ENCODE measurements at regions not wholly inside any gene's neighbourhood (a gene's known extent, or its start where the extent isn't known, plus 50 kb on each side); places are given as distances from the start of the nearest gene placed in this dataset.
A peak's percentile ranks its signal among the peaks of the same experiment; 100 is the strongest.

- intact Hi-C loops (cut with micrococcal nuclease; ENCODE audit: unreplicated experiment), result loop anchor here (5.0 kb wide), 1 partner anchor 43 kb away; no protein-coding TSS in a partner anchor
These were observed 138.5 kb upstream of the TAF11L2 start for GRCh38 chr5:17359451-17360011.

GRCh38 chr5:17360879-17361278 is 137.2 kb upstream of the TAF11L2 start:
- intact Hi-C loops (cut with micrococcal nuclease; ENCODE audit: unreplicated experiment), result loop anchor here (5.0 kb wide), 1 partner anchor 41 kb away; no protein-coding TSS in a partner anchor
- H3K4me1 ChIP-seq, result peaks cover 15% of the 10 kb centered on the region
- Mint-ChIP-seq H3K4me1 (ENCODE audit: low read depth, unreplicated experiment) (peaks cover 28% of the 10 kb centered on the region), H3K36me3 (ENCODE audit: insufficient read depth, unreplicated experiment) (peaks cover 4% of the 10 kb centered on the region), H3K27me3 (ENCODE audit: insufficient read depth, unreplicated experiment) (no peaks in the 10 kb centered on the region), H3K27ac (ENCODE audit: unreplicated experiment) (no peak overlapping the region), H3K4me3 (ENCODE audit: unreplicated experiment) (no peak overlapping the region), H3K9me3 (ENCODE audit: unreplicated experiment) (peaks cover 10% of the 10 kb centered on the region)
- H3K27me3 ChIP-seq (replicated peaks; ENCODE audit: control insufficient read depth, insufficient read depth, low read length), result no peaks in the 10 kb centered on the region
- POLR2A ChIA-PET, result no interaction called here
- no peak for TF ChIP-seq CTCF (IDR thresholded peaks at IDR 0.05; ENCODE audit: insufficient read depth in 1 of 2, low read depth in 1 of 2, low read length in 1 of 2, severe bottlenecking in 1 of 2, unreplicated experiment in 1 of 2)
- no peaks in the 10 kb centered on the region for H3K9me3 ChIP-seq
- H3K36me3 ChIP-seq (ENCODE audit: control insufficient read depth, insufficient read depth, low read length), result no peaks in the 10 kb centered on the region
- DNase-seq, result peak; percentile 20 to 43
- no TSS peak for BruUV-seq (replicated peaks)
- H3K4me3 ChIP-seq (ENCODE audit: low read depth, low read length), result no peak overlapping the region
- CTCF ChIA-PET, result no interaction called here

More at GRCh38 chr5:17359451-17360011, 138.5 kb upstream of the TAF11L2 start:
- Histone ChIP-seq H3K9me3 (no peaks in the 10 kb centered on the region), H3K27me3 (replicated peaks; ENCODE audit: control insufficient read depth, insufficient read depth, low read length) (no peaks in the 10 kb centered on the region), H3K4me3 (ENCODE audit: low read depth, low read length) (no peak overlapping the region), H3K4me1 (peaks cover 15% of the 10 kb centered on the region), H3K36me3 (ENCODE audit: control insufficient read depth, insufficient read depth, low read length) (no peaks in the 10 kb centered on the region)
- H3K27me3 Mint-ChIP-seq (ENCODE audit: insufficient read depth, unreplicated experiment), result no peaks in the 10 kb centered on the region
- POLR2A ChIA-PET, result no interaction called here
- no peaks in the 10 kb centered on the region for H3K36me3 Mint-ChIP-seq (ENCODE audit: insufficient read depth, unreplicated experiment)
- DNase-seq, result no peak
- CTCF ChIA-PET, result no interaction called here
- no peak overlapping the region for H3K27ac Mint-ChIP-seq (ENCODE audit: unreplicated experiment)
- no TSS peak for BruUV-seq (replicated peaks)
- no peak for TF ChIP-seq CTCF (IDR thresholded peaks at IDR 0.05; ENCODE audit: insufficient read depth in 1 of 2, low read depth in 1 of 2, low read length in 1 of 2, severe bottlenecking in 1 of 2, unreplicated experiment in 1 of 2)
- peaks cover 10% of the 10 kb centered on the region for H3K9me3 Mint-ChIP-seq (ENCODE audit: unreplicated experiment)
- no peak overlapping the region for H3K4me3 Mint-ChIP-seq (ENCODE audit: unreplicated experiment)
- peaks cover 23% of the 10 kb centered on the region for H3K4me1 Mint-ChIP-seq (ENCODE audit: low read depth, unreplicated experiment)

- no peaks in the 10 kb centered on the region for H3K9me3 ChIP-seq
- no peaks in the 10 kb centered on the region for H3K27me3 ChIP-seq (replicated peaks; ENCODE audit: control insufficient read depth, insufficient read depth, low read length)
- no peak for DNase-seq
- Mint-ChIP-seq H3K27me3 (ENCODE audit: insufficient read depth, unreplicated experiment) (no peaks in the 10 kb centered on the region), H3K36me3 (ENCODE audit: insufficient read depth, unreplicated experiment) (peaks cover 5% of the 10 kb centered on the region), H3K27ac (ENCODE audit: unreplicated experiment) (peak overlapping the region; percentile 14), H3K4me1 (ENCODE audit: low read depth, unreplicated experiment) (peaks cover 32% of the 10 kb centered on the region), H3K9me3 (ENCODE audit: unreplicated experiment) (peaks cover 10% of the 10 kb centered on the region), H3K4me3 (ENCODE audit: unreplicated experiment) (peak overlapping the region; percentile 0)
- ChIA-PET POLR2A (no interaction called here), CTCF (interaction anchor here (0.7 kb wide), 1 partner anchor 42 kb away, joined by 3 read pairs; no protein-coding TSS in a partner anchor)
- peaks cover 15% of the 10 kb centered on the region for H3K4me1 ChIP-seq
- no peak for TF ChIP-seq CTCF (IDR thresholded peaks at IDR 0.05; ENCODE audit: insufficient read depth in 1 of 2, low read depth in 1 of 2, low read length in 1 of 2, severe bottlenecking in 1 of 2, unreplicated experiment in 1 of 2)
- H3K4me3 ChIP-seq (ENCODE audit: low read depth, low read length), result no peak overlapping the region
- no peaks in the 10 kb centered on the region for H3K36me3 ChIP-seq (ENCODE audit: control insufficient read depth, insufficient read depth, low read length)
- intact Hi-C loops (cut with micrococcal nuclease; ENCODE audit: unreplicated experiment), result loop anchor here (5.0 kb wide), 1 partner anchor 41 kb away; no protein-coding TSS in a partner anchor
- no TSS peak for BruUV-seq (replicated peaks)
These were observed 136.7 kb upstream of the TAF11L2 start for GRCh38 chr5:17361331-17361730.
